DMS79 (cell line): ENCODE measurements at regions not wholly inside any gene's neighbourhood (a gene's known extent, or its start where the extent isn't known, plus 50 kb on each side); places are given as distances from the start of the nearest gene placed in this dataset.
"Not testable (repeated sequence)": the region's sequence is repeated elsewhere in the genome, so short reads cannot be mapped to it uniquely, and the experiment has no call there.

Experiments
- DNase-seq: peaks from one replicate; lab custom pipeline; 2025; lab: John Stamatoyannopoulos, UW

DNA sequence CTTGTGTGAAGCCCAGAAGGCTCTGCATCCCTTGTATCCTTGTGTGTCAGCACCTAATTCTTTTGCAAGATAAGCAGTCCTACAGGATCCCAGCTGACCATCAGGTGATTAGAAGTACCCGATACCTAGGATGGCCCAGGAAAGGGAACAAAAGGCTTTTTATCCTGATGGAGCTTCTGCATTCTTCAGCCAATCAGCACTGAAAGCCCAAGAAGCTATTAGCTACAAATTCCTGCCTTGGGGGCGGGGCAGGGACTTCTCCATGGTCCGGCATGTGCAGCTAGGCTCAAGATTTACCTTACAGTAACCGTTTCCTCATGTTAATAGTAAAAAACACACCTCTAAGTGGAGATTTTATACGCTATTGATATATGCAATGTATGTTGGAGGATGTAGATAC lies 264.6 kb upstream of the THUMPD2 start:
- DNase-seq = no peak

DNA sequence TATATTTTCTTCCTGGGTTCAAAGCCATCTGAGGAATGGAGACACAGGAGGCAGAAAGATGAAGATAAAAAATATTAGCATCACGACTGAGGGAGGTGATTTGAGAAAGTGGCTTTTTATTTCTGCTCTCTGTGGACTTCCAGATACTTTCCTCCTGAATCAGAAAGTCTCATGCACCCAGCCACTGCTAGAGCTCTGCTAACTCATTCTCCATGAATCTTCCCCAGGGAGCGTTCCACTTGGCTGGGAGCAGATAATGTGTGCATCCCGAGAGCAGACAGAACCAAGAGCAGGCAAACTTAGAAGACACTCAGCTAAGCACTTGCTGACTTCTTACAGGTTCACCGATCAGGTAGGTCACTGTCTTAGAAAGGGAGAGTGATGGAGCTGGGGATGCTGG lies 264.1 kb upstream of the THUMPD2 start:
- DNase-seq = no peak

DNA sequence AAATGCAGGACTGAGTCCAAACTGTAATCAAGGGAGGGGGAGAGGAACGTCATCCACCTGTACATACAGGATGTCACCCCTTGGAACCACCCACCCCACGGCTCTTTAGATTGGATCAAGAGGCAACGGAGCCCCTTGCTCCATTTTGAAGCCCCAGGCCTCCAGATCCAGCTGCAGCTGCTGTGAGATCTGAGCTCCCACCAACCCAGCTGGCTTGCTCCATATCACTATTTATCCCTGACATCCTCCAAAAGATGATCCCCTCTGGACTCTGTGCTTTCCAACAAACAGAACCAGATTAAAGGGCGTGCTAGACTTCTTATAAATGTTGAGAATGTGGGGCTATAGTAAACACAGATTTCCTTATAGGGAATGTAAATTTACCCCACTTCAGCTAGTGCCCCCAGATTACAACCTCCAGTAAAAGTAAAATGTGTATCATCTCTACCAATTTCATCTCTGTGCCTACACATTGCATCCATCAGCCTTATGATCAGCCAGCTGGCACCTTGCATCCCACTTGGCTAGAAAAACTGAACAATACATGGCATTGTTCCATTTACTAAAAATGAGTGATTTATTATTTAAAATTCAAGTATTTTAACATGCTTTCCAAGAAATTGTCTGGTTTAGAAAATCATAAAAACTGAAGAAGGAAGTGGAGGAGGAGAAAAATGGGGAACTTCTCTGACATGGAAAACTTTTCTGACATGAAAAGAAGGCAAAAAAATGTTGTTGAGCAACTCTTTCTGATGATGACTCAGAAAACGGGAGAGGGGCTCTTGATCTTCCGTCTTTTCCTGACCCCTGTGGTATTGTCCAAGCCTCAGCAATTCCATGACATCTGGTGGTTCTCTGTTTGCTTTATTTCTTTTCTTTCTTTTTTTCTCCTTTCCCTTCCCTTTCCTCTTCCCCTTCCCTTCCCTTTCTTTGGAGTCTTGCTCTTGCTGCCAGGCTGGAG lies 262.6 kb upstream of the THUMPD2 start:
- DNase-seq = no peak

DNA sequence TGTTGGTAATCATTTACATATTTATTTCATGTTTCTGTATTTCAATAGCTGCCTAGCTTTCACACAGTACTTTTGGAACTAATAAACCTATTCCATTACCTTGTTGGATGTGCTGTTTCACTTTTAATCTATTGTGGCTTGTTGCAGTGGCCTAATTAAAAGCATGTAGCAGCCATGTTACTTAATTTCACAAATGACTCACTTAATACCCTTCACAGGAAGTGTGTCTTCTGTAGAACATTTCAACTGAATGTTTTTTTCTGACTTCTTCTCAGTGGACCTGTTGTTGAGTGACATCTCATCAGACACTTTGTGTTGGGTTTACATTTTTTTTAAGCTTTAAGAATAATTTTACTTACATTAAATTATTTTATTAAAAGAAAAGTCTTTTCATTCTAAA lies 260.5 kb upstream of the THUMPD2 start:
- no peak for DNase-seq

DNA sequence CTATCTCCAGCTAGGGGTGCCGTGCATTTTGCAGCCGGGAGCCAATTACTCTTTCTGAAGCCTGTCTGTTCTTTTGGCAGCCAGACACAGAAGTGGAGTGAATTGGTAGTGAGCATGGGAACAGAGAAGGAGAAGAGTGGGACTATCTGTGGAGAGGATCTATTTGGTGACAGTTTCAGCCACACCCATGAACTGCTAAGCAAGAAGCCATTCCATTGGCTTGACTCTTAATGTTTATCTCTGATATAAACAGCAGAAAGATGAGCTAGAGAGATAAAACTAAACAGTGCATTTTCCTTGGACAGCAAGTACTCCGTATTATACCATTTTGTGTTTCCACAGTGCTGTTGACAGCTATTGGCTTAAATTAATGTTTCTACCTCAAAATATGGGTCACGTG lies 259.6 kb upstream of the THUMPD2 start:
- DNase-seq = no peak

DNA sequence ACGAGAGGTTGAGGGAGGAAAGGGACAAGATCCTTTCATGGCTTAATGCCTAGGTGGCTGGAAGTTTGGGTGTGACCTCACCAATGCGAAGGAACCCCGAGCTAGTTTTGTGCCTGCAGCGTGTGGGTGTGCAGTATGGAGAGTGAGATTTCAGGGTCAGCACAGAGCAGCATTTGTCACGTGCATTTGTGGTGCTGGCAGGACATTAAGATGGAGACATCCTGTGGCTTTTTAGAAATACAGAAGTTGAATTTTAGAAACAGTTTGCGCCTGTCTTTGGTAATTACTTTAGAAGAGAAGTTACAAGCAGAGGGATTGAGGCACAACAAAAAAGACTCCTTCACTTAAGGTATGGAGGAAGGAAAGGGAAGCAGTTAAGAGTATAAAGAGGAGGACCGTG lies 258.2 kb upstream of the THUMPD2 start:
- DNase-seq = no peak

DNA sequence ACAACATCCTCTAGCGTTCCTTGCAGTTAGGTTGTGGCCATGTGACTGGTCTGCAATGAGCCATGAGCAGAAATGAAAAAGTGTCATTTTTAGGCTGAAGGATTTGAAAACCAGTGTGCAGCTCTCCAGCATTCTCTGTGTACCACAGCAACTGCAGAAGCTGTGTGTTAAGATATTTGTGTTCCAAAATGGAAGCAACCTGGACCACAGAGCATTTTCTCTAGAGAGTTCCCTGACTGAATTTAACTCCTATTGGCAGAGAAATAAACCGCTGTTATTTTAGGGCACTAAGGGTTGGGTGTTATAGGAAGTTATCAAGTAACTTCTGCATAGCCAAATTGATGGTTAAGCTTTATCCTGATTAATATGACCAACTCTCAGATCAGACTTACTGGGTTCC lies 257.2 kb upstream of the THUMPD2 start:
- DNase-seq = no peak

DNA sequence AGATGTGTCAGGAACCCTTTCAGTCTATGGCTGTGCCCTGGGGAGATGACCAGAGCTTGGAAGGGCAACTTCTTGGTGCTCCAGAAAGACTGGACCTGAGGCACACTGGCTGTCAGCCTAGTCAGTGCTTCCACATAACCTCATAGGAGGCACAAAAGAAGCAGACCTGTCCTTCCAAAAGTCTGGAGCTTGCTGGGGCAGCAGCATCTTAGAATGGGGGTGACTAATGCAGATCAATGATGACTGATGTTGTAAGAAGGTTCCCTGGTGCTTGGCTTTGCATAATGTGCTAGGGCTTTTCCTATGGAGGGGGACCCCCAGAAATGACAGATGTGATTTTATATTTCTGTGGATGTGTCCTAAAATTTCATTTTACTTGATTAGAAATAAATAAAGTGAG lies 255.7 kb upstream of the THUMPD2 start:
- no peak for DNase-seq

DNA sequence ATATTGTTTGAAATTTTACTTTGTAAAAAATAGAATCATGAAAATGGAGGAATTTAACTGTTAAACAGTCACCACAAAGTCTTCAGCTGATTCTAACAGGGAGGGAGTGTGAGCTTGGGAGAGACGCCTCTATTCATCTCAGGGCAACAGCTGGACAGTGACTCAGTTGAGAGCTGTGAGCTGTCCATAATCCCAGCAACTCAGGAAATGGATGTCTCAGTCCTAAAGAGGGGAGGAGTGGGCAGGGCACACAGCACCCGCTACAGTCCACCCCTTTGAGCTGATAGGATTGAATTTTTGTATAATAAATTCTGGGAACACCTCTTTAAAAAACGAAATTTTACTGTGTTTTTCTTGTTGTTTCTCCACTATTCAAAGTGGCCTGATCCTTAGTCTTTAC lies 255.1 kb upstream of the THUMPD2 start:
- DNase-seq = no peak

DNA sequence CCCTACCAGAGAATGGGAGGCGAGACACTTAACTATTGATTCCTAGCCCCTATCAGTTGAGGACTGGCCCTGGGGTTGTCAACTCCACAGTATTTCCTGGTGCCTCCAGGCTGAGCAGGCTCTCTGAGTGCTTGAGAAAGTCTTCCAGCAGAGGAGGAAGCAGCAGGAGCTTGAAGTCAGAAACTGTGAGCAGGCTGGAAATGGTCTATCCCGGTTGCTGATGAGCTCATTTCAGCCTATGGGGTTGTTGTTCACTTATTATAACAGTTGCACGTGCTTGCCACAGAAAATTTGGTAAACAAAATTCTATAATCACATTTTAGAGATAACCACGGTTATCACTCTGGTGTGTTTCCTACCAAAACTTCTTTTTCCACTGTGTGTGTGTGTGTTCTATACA lies 254.7 kb upstream of the THUMPD2 start:
- no peak for DNase-seq

DNA sequence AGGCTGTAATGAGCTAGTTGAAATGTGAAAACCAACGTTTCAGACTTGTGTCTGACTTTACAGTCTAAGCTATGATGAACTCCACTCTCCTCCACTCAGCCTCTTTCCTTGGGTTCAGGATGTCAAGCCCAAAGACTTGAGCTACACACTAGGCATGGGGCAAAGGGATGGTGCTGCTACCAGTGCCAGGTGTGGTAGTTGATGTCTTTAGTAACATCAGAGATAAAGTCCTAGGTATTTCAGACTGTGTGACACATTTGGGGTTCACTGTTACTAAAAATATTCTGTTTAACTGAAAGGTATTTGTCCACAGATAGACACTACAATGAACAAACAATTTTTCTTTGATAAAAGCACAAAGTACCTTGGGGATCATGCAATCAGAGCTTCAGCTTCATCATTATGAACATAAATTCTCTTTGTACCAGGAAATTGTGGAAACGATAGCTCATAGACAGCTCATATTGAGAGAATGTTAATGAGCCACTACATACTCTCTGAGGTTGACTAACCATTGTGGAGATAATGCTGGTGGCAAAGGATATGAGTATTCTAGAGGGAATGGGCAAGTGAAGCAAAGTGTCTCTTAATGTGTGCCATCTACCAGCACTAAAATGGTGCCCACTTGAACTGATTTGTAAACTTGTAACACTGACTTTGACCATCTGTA lies 253.7 kb upstream of the THUMPD2 start:
- DNase-seq = no peak

DNA sequence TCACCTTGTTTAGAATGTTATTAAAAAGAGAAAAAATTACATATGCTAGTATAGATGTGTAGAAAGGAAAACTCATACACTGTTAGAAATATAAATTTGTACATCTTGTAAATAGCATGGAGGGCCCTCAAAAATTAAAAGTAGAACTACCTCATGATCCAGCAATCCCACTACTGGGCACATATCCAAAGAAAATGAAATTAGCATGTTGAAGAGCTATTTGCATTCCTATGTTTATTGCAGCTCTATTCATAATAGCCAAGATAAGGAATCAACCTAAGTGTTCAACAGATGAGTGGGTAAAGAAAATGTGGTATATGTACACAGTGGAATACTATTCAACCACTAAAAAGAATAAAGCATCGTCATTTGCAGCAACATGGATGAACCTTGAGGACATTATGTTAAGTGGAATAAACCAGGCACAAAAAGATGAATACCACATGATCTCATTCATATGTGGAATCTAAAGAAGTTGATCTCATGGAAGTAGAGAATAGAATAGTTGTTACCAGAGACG lies 251.5 kb upstream of the THUMPD2 start:
- peak; percentile 24 for DNase-seq

DNA sequence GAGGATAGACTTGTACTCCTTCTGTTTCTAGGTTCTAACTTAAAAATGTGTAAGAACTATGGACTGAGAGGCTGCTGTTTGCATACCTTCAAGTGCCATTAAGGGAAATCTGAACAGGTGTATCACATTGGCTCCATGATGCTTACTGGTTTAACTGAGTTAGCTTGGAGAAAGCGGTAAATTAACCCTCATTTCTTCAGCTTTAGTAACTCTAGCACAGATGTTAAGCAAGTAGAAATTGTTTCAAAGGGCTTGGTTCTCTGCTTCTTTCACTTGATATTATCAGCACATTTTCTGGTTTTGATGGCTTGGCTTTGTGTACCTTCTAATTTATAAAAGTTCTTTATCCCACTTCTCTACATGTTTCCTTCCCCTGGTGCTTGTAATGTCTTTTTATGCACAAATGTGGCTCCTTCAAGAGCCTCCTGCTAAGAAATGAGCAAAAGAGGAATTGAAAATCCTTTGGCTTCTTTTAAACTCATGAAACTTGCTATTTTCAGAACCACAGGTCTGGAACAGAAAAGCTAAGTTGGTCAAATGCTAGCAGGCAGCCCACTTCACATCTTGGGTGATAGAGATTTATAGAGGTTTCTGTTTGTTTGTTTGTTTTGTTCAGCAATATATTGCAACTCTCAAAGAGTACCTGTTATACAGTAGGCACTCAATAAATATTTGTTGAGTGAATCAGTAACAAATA lies 249.9 kb upstream of the THUMPD2 start:
- no peak for DNase-seq

DNA sequence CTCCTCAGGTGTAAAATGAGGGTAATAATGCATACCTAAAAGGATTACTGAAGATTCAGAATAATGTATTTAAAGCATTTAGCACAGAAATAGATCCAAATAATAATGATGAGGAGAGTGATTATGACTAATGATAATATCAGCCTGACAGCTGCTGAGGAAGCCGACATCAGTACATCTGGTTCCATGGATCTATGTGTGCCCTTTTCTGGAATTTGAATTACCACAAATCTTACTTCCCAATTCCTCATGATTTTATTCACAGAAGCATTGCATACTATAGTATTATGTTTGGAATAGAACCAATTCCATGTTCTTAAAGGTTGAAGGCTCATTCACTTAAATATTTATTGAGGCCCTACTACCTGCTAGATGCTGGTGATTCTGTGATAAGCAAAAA lies 248.9 kb upstream of the THUMPD2 start:
- no peak for DNase-seq

DNA sequence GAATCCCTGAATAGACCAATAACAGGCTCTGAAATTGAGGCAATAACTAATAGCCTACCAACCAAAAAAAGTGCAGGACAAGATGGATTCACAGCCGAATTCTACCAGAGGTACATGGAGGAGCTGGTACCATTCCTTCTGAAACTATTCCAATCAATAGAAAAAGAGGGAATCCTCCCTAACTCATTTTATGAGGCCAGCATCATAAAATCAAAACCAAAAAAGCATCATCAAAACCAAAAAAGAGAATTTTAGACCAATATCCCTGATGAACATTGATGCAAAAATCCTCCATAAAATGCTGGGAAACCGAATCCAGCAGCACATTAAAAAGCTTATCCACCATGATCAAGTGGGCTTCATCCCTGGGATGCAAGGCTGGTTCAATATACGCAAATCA lies 246.2 kb upstream of the THUMPD2 start:
- DNase-seq = not testable (repeated sequence)

DNA sequence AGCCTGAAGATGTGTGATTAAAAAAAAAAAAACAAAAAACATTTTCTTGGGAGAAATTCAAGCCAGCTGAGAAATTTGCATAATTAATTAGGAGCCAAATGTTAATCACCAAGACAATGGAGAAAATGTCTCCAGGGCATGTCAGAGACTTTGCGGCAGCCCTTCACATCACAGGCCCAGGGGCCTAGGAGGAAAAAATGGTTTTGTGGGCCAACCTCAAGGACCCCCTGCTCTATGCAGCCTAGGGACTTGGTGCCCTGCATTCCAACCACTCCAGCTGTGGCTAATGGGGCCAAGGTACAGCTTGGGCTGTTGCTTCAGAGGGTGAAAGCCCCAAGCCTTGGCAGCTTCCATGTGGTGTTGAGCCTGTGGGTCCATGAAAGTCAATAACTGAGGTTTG lies 241.9 kb upstream of the THUMPD2 start:
- DNase-seq = no peak

DNA sequence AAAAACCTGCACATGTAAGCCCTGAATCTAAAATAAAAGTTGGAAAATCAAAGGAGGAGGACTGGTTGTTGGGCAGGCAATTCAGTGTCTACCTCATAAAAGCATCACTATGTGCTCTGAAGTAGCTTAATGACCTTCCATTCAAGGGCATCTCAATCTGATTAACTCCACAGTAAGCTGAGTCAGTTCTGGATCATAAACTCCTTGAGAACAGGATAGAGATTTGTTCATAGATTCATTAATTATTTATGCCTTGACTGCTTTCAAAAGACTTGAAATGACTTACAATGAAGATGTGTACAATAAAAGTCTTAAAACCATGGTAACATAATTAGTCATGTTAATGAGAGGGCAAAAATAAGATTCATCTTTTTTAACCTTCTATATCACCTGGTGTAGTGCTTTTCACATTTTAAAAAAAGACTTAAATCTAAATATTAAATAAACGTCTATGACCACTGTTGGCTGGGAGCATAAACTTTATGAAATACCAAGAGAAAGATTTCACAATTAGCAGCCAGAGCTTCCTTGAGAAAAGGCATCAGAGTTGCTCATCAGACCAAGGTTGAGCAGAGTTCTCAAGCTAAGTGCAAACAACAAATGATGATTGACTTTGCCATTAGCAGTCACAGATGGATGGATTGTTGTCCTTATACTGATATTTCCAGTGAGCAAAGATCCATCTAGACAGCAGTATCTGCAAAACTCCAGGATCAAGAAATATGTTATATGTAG lies 237.3 kb upstream of the THUMPD2 start:
- peak; percentile 92 for DNase-seq

DNA sequence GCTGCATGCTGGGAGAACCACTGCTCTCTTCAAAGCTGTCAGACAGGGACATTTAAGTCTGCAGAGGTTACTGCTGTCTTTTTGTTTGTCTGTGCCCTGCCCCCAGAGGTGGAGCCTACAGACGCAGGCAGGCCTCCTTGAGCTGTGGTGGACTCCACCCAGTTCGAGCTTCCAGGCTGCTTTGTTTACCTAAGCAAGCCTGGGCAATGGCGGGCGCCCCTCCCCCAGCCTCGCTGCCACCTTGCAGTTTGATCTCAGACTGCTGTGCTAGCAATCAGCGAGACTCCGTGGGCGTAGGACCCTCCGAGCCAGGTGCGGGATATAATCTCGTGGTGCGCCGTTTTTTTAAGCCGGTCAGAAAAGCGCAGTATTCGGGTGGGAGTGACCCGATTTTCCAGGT lies 234.9 kb upstream of the THUMPD2 start:
- not testable (repeated sequence) for DNase-seq

DNA sequence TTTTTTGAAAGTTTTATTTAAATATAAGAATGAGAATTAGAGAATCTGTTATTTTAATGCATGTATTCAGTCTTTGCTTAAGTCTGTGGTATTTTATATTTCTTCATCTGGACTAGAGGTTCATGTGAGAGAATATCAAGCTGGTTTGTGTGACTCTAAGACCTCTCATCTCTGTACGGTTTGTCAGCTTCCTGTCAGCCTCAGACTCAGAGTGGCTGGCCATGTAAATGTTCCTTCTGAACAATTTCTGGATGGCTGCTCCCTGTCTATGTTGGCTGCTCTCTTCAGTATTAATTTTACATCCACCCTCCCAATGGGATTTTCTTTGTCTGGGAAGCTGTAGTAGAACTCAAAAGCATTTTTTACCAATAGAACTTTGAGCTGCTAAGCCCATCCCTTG lies 225.3 kb upstream of the THUMPD2 start:
- DNase-seq = no peak

DNA sequence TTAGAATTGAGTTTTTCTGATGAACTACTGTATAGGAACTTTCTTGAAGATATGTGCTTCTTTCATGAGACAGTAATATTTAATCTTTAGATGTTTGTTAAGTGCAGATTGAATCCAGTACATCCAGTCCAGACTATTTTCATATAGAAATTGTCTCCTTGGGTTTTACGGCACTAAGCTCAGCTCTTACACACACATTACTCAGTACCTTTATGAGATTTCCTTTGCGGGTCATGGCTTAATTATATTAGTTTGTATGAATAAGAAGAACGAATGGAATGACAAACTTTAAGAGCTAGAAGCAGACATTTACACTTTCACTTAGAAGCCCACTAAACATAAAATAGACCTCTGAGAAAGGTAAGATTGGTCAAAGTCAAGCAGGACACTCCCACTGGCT lies 223.3 kb upstream of the THUMPD2 start:
- no peak for DNase-seq

DNA sequence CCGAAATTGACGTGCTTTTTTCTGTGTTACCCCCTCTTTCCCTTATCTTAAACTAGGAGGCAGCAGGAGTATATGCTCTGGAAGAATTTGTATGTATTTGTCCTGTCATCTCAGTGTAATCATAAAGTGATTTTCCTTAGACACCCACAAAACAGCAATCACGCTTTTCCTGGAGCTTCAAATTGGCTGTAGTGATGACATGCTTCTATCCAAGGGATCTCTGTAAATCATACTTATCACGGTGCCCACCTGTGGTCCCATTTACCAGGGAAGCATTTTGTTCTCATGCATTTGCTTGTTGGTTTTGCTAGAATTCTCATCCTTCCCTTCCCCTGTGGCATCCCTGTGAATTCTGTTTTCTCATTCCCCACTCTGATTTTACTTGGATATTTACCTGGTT lies 220.8 kb upstream of the THUMPD2 start:
- no peak for DNase-seq

DNA sequence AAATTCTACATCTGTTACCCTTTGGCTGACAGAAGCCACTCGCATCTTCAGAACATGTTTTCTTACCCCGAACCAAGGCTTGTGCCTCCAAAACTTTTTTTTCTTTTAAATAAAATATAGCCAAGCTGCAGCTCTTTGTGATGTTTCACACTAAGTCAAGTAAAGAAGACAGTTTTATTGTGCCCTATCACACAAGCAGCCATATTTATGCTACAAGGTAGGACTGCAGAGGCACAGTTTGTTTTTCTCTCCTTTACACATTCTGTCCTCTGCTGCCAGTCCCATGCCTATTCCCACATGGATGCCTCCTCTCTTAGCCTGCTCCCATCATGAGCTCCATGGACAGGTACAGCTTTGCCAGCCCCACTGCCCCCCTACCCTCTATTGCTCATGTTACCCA lies 219.6 kb upstream of the THUMPD2 start:
- DNase-seq = no peak
